ENCODE measurements at regions not wholly inside any gene's neighbourhood (a gene's known extent, or its start where the extent isn't known, plus 50 kb on each side); places are given as distances from the start of the nearest gene placed in this dataset.

GRCh38 chr3:74515451-74515850, 99.0 kb downstream of the CNTN3 start:
- TF ChIP-seq CTCF (conservative IDR thresholded peaks at IDR 0.05) (no peak), EZH2 (IDR thresholded peaks at IDR 0.05; ENCODE audit: low read depth) (no peak)

Measured in PC-9 (cell line).